Heart left ventricle (tissue), 13 donors: ENCODE measurements at regions not wholly inside any gene's neighbourhood (a gene's known extent, or its start where the extent isn't known, plus 50 kb on each side); places are given as distances from the start of the nearest gene placed in this dataset.

ENCODE experiments used
- CTCF ChIP-seq, 12 donors: fragments of 200-600 bp; sonication (generic) in 4 of 12; IDR thresholded peaks; one replicate each; pipeline versions ENCODE4 v1.5.0 to v1.8.0; 2018 to 2022; ENCODE audit warnings: antibody characterized with exemption in 12 of 12, mild to moderate bottlenecking in 5 of 12
- POLR2A ChIP-seq, 2 donors: fragments of 450-650 bp; IDR thresholded peaks; one replicate each; pipeline ENCODE4 v1.6.1; 2017; ENCODE audit warnings: antibody characterized with exemption in 2 of 2, mild to moderate bottlenecking in 2 of 2, moderate library complexity in 2 of 2
- donor health status: ischemic (EF 13 %, LVEDD 7.1; RV severe dilation, severe dysfunction).
- donor health status: DM: no; HTN: yes; CAD: no.
- donor health status: DM: no; HTN: no; CAD: no.
- donor health status: ischemic (EF 25% LVEDD 6.9; RV normal size, moderate dysfunction).
- donor health status: ischemic (EF 25% LVEDD 5.7; RV mildly dilated, moderate dysfunction).
- donor health status: ischemic (EF 35%, LVEDD 5.7; RV mildly dilated, moderate dysfunction).
- donor health status: nonischemic (EF 11% LVEDD 7.7; RV severe dilation, severe dysfunction).
- donor health status: DM: yes; HTN: yes; CAD: no.
- donor health status: PGD.
- donor health status: ischemic (EF 29% LVEDD 5.4; RV normal size, mild dysfunction).
- donor health status: nonischemic (EF 23%, LVEDD 6.1; RV moderate dilation, normal function).

- no peak for TF ChIP-seq CTCF (IDR thresholded peaks at IDR 0.05)
- no peak for TF ChIP-seq POLR2A (IDR thresholded peaks at IDR 0.05)
Measured at GRCh38 chr2:128421861-128422311, 103.2 kb upstream of the HS6ST1 start.
